T-helper 17 cell (primary cell): ENCODE measurements at regions not wholly inside any gene's neighbourhood (a gene's known extent, or its start where the extent isn't known, plus 50 kb on each side); places are given as distances from the start of the nearest gene placed in this dataset.
"Not testable (repeated sequence)": the region's sequence is repeated elsewhere in the genome, so short reads cannot be mapped to it uniquely, and the experiment has no call there.

Experiments used
- ATAC-seq: fragments of 150-1000 bp; cut with Tn5 transposase; 2 replicates; pipeline ENCODE4 v1.10.0; 2021; ENCODE audit warnings: mild to moderate bottlenecking, moderate library complexity
- DNase-seq, 3 donors: peaks; one replicate each; pipeline versions ENCODE4 v3.0.0 to v3.0.0-alpha.2; 2020 to 2021
- H3K9me3 ChIP-seq: one replicate; pipeline ENCODE4 v1.7.0; 2013; ENCODE audit warnings: low read length, mild to moderate bottlenecking; ENCODE audit not compliant: control insufficient read depth, poor library complexity, severe bottlenecking
- H3K27ac Mint-ChIP-seq: one replicate; pipeline ENCODE4 v1.8.0; 2022; ENCODE audit warnings: mild to moderate bottlenecking, moderate library complexity, mixed read lengths
- H3K27me3 Mint-ChIP-seq: one replicate; pipeline ENCODE4 v1.8.0; 2022; ENCODE audit warnings: mixed read lengths
- H3K36me3 Mint-ChIP-seq: one replicate; pipeline ENCODE4 v1.8.0; 2022; ENCODE audit warnings: low read depth, mixed read lengths
- H3K4me1 Mint-ChIP-seq: one replicate; pipeline ENCODE4 v1.8.0; 2022; ENCODE audit warnings: mild to moderate bottlenecking, mixed read lengths
- H3K4me3 Mint-ChIP-seq: one replicate; pipeline ENCODE4 v1.8.0; 2022; ENCODE audit warnings: mild to moderate bottlenecking, moderate library complexity, mixed read lengths

DNA sequence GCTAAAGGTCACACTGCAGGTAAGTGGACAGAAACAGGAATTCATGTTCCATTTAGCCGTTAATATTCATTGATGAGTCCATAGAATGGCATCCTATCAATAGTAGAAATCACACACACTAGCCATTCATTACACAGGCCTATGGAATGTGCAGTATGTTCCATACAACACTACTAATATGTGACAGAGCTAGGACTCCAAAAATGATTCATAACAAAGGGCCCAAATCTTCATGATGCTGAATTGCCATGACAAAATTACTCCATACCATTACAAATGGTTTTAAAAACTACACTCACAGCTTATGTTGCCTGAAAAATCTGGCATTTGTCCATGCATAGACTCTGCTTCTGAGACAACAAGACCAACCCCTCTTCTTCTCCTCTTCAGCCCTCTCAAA is 549.1 kb downstream of the XPNPEP1 start:
- ATAC-seq, result no peak
- Mint-ChIP-seq H3K4me3 (no peak overlapping the region), H3K4me1 (no peaks in the 10 kb centered on the region), H3K36me3 (no peaks in the 10 kb centered on the region), H3K27ac (no peak overlapping the region), H3K27me3 (no peaks in the 10 kb centered on the region)
- DNase-seq, result no peak
- H3K9me3 ChIP-seq, result no peaks in the 10 kb centered on the region

DNA sequence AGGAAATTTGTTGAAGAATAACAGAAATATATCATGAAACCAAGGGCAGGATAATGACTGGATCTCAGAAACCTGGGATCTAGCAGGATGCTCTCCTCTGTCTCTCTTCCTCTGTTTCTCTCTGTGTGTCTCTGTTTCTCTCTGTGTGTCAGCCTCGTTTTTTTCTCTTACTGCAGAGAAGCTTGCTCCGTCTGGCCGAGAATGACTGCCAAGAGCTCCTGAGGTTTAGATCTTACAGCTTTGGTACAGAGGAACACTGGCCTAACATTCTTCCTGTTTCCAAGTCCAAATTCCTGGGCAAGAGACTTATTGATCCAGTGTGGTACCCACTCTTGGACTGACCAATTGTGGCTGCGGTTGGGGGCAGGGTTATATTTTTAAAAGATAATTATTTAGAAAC is 564.0 kb downstream of the XPNPEP1 start:
- no peaks in the 10 kb centered on the region for H3K36me3 Mint-ChIP-seq
- DNase-seq (no peak), ATAC-seq (no peak)
- H3K9me3 ChIP-seq, result no peaks in the 10 kb centered on the region
- H3K27me3 Mint-ChIP-seq, result no peaks in the 10 kb centered on the region
- no peaks in the 10 kb centered on the region for H3K4me1 Mint-ChIP-seq
- H3K4me3 Mint-ChIP-seq, result no peak overlapping the region
- H3K27ac Mint-ChIP-seq, result no peak overlapping the region

DNA sequence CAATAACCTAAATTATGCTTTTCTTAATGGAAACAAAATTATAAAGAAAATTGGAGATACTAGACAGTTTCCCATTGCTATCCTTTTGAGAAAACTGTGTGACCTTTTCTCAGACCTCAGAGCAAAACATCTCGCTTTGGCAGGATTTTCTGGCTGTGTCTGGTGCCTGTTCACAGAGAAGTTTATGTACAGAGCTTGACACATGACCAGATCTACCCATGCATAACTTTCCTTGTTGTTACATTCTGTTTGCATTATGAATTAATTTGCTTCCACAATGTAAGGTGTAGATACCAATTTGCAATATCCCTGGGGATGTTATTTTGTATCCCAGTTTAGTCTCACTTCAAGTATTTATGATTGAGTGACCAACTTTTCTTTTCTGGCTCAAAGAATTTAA is 565.0 kb downstream of the XPNPEP1 start:
- ATAC-seq (no peak), DNase-seq (no peak)
- no peak overlapping the region for H3K27ac Mint-ChIP-seq
- no peaks in the 10 kb centered on the region for H3K27me3 Mint-ChIP-seq
- H3K4me3 Mint-ChIP-seq, result no peak overlapping the region
- H3K9me3 ChIP-seq, result no peaks in the 10 kb centered on the region
- H3K36me3 Mint-ChIP-seq, result no peaks in the 10 kb centered on the region
- no peaks in the 10 kb centered on the region for H3K4me1 Mint-ChIP-seq

DNA sequence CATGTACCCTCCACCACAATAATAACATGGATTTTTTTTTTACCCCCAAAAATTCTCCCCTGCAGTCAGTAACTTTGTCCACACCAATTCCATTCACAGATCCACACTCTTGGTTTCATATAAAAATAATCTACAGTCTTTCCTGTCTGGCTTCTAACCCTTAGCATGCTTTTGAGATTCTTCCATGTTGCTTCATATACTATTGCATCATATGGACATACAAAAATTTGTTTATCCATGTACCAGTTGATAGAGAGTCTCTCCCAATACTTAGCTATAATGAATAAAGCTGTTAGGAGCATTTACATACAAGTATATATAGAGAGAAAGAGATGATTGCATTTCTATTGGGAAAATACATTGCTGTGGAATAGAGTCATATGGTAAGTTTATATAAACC is 575.0 kb downstream of the XPNPEP1 start:
- H3K27me3 Mint-ChIP-seq, result no peaks in the 10 kb centered on the region
- no peak overlapping the region for H3K4me3 Mint-ChIP-seq
- no peak overlapping the region for H3K27ac Mint-ChIP-seq
- no peak for ATAC-seq
- DNase-seq, result no peak
- no peaks in the 10 kb centered on the region for H3K36me3 Mint-ChIP-seq
- no peaks in the 10 kb centered on the region for H3K4me1 Mint-ChIP-seq
- H3K9me3 ChIP-seq, result no peaks in the 10 kb centered on the region

DNA sequence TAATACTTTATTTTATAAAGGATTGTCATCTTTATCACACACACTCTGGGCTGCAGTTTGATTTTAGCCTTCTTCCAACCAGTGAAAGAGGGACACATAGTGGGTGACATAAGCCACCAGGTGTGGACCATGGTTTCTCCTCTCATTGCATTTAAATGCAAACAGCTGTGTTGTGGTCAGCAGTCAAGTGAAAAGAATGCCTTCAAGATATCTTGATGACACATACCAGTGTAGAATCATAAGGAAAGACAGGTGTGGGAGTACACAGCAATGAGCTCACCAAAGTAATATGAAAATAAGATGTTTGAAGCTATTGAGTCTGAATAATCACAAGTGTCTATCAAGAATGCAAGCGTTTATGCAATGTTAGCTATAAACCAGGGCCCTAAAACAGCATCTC is 580.0 kb downstream of the XPNPEP1 start:
- no peak overlapping the region for H3K4me3 Mint-ChIP-seq
- no peaks in the 10 kb centered on the region for H3K4me1 Mint-ChIP-seq
- H3K27me3 Mint-ChIP-seq, result no peaks in the 10 kb centered on the region
- no peak overlapping the region for H3K27ac Mint-ChIP-seq
- no peak for DNase-seq
- no peaks in the 10 kb centered on the region for H3K36me3 Mint-ChIP-seq
- no peaks in the 10 kb centered on the region for H3K9me3 ChIP-seq
- ATAC-seq, result no peak

DNA sequence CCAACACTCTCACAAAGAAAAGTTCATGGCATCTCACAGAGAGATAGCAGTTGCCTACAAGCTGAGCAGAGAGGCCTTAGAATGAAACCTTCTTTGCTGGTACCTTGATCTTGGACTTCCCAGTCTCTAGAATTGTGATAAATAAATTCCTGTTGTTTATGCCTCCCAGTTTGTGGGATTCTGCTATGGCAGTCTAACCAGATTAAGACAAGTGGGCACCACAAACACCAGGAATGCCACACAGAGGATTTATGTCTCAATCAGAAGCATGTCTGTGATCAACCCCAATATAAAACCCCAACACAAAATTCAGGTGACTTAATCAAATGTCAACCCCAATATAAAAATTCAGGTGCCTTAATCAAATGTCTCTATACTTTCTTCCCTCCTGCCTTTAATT is 581.3 kb downstream of the XPNPEP1 start:
- ATAC-seq, result no peak
- no peaks in the 10 kb centered on the region for H3K27me3 Mint-ChIP-seq
- H3K9me3 ChIP-seq, result no peaks in the 10 kb centered on the region
- no peak overlapping the region for H3K4me3 Mint-ChIP-seq
- no peak overlapping the region for H3K27ac Mint-ChIP-seq
- H3K4me1 Mint-ChIP-seq, result no peaks in the 10 kb centered on the region
- DNase-seq, result no peak
- no peaks in the 10 kb centered on the region for H3K36me3 Mint-ChIP-seq

DNA sequence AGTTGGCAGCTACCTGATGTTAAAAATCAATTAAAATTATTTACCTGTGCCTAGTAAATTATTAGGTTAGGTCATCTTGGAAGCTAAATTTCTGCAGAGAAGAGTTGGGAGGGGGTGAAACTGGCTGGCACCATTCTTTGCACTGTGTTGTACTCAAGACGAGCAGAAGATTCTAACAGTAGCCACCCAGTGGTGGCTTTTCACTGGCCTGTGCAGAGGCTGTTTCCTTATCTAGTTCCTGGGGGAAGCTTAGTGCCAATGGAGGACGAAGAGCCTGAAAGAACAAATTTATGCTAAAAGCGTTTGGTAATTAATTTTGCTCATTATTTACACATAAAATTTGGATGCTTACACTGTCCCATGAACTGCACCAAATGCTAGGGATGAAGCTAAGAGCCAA is 595.3 kb downstream of the XPNPEP1 start:
- Mint-ChIP-seq H3K4me1 (no peaks in the 10 kb centered on the region), H3K36me3 (no peaks in the 10 kb centered on the region), H3K27me3 (no peaks in the 10 kb centered on the region), H3K4me3 (no peak overlapping the region), H3K27ac (no peak overlapping the region)
- ATAC-seq, result no peak
- no peaks in the 10 kb centered on the region for H3K9me3 ChIP-seq
- DNase-seq, result no peak

DNA sequence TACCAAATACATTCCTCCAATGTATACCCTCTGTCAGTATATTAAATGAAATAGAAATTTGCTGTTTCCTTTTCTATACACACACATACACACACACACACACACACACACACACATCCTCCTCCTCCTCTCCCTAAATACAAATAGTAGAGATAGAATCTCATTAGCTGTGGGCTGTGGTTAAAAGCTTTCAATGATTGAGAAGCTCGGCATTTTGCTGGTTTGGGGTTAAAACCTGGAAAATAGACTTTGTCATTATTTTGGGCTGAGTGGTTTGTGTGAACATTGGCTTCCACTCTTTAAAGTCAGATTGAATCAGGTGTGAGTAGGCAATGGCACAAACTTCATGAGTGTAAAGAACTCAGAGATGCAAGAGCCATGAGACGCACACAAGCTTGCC is 596.0 kb downstream of the XPNPEP1 start:
- H3K4me1 Mint-ChIP-seq, result no peaks in the 10 kb centered on the region
- no peak for DNase-seq
- no peaks in the 10 kb centered on the region for H3K9me3 ChIP-seq
- H3K27ac Mint-ChIP-seq, result no peak overlapping the region
- no peaks in the 10 kb centered on the region for H3K27me3 Mint-ChIP-seq
- H3K4me3 Mint-ChIP-seq, result no peak overlapping the region
- ATAC-seq, result no peak
- no peaks in the 10 kb centered on the region for H3K36me3 Mint-ChIP-seq

DNA sequence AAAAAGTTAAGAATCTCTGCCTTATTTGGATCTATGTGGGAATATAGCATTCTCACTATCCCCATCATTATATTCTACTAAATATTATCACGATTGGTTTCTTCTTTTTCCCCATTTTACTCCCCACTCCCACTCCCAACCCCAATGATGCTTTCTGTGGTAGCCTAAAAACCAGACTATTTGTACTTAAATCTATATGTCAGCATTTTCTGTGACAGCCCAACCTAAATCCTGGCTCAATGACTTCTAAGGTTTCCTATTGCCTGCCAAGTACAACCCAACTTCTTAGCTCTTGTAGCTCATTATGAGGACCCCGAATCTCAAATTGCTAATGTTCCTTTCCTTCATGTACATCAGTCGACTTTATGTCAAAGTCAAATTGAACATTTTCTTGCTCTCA is 598.6 kb downstream of the XPNPEP1 start:
- no peaks in the 10 kb centered on the region for H3K36me3 Mint-ChIP-seq
- H3K4me1 Mint-ChIP-seq, result no peaks in the 10 kb centered on the region
- H3K27ac Mint-ChIP-seq, result no peak overlapping the region
- no peak overlapping the region for H3K4me3 Mint-ChIP-seq
- ATAC-seq (no peak), DNase-seq (no peak)
- H3K27me3 Mint-ChIP-seq, result no peaks in the 10 kb centered on the region
- no peaks in the 10 kb centered on the region for H3K9me3 ChIP-seq

DNA sequence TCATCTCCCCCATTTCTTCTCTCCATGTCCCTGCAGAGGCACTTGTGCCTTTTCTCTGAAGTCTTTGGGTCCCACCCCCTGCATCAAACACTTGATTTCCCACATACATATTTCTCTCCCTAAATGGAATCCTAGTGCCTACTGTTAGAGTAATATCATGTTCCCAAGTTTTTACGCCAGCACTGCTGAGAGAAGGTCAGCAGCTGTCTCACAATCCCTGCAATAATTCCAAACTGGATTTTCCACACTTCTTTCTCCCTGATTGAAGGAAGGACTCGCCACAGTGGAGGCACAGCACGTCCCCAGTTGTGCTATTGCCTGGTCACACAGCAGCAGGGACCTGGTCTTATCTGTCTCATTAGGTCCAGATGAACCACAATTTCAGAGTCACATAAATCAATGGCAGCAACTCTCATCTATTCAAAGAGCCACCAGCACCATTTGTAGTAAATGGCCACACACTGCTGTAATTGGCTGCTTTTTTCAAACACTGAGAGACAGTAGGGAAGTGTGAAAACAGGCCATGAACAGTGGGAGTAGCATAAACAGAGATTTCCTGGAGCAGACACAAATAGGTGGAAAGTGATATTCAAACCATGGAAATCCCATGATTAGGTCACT is 605.5 kb downstream of the XPNPEP1 start:
- no peak for DNase-seq
- H3K36me3 Mint-ChIP-seq, result no peaks in the 10 kb centered on the region
- H3K9me3 ChIP-seq, result no peaks in the 10 kb centered on the region
- no peak overlapping the region for H3K4me3 Mint-ChIP-seq
- ATAC-seq, result no peak
- no peaks in the 10 kb centered on the region for H3K27me3 Mint-ChIP-seq
- H3K4me1 Mint-ChIP-seq, result no peaks in the 10 kb centered on the region
- no peak overlapping the region for H3K27ac Mint-ChIP-seq

DNA sequence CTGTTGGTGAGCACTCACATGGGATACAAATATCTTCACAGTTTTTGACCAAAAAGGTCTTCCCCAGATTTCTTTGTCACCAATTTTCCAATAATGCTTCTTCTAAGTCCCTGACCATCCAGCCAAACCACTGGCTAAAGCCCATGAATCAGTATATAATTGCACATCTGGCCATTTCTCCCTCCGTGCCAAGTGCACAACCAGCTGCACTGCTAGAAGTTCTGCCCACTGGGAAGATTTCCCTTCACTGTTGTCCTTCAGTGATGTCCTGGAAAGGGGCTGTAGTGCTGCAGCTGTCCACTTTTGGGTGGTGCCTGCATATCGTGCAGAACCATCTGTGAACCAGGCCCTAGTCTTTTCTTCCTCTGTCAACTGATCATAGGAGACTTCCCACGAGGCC is 609.3 kb downstream of the XPNPEP1 start:
- ATAC-seq, H3K27me3 Mint-ChIP-seq, H3K4me1 Mint-ChIP-seq, H3K36me3 Mint-ChIP-seq, H3K4me3 Mint-ChIP-seq, H3K9me3 ChIP-seq, H3K27ac Mint-ChIP-seq, DNase-seq: not testable (repeated sequence)

DNA sequence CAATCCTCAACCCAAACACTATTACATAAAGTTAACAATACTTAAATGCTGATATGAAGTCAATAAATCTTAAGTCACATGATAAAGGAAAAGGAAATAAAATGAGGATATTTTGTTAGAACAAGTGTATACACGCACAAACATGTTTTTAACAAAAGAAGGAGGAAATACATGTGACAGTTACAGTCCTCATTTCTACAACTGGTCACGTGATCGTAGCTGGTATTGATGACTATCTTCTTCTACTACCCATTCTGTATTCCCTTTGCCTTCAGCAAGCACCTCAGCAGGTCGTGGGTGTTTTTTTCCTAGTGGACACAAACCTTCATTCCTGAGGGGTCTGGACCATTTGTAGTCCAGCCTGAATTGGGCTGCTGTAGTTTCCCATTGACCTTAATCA is 610.8 kb downstream of the XPNPEP1 start:
- H3K9me3 ChIP-seq, H3K36me3 Mint-ChIP-seq, H3K4me3 Mint-ChIP-seq, H3K27ac Mint-ChIP-seq, DNase-seq, ATAC-seq, H3K27me3 Mint-ChIP-seq, H3K4me1 Mint-ChIP-seq: not testable (repeated sequence)

DNA sequence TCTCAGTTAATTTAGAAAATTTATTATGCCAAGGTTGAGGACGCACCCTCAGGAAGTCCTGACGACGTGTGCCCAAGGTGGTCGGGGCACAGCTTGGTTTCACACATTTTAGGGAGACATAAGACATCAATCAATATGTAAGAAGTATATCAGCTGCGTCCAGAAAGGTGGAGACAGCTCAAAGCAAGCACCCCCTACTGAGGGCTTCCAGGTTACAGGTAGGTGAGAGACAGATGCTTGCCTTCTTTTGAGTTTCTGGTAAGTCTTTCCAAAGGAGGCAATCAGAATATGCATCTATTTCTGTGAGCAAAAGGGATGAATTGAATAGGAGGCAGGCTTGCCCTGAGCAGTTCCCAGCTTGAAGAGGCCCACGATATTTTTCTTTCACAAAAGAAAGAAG is 614.3 kb downstream of the XPNPEP1 start:
- H3K4me3 Mint-ChIP-seq, result no peak overlapping the region
- H3K4me1 Mint-ChIP-seq, result no peaks in the 10 kb centered on the region
- no peak for DNase-seq
- no peaks in the 10 kb centered on the region for H3K36me3 Mint-ChIP-seq
- no peak overlapping the region for H3K27ac Mint-ChIP-seq
- no peaks in the 10 kb centered on the region for H3K27me3 Mint-ChIP-seq
- H3K9me3 ChIP-seq, result no peaks in the 10 kb centered on the region
- ATAC-seq, result no peak

DNA sequence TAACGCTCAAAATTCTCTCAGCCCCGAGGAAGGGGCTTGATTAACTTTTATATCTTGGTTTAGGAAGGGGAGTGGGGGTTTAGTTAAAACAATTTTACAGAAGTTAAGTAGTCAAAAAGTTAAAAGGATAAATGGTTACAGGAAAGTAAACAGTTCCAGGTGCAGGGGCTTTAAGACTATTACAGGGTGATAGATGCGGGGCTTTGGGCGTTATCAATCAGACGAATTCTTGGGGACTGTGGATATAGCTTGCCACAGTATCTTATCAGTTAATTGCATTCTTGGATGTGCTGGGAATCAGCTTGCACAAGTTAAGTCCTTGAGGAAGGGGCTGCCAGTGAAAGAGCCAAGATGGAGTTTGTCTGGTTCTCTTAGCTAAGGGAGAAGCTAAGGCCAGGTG is 616.2 kb downstream of the XPNPEP1 start:
- not testable (repeated sequence) for H3K36me3 Mint-ChIP-seq, H3K27me3 Mint-ChIP-seq, H3K27ac Mint-ChIP-seq, H3K4me1 Mint-ChIP-seq, ATAC-seq, H3K9me3 ChIP-seq, H3K4me3 Mint-ChIP-seq, DNase-seq

DNA sequence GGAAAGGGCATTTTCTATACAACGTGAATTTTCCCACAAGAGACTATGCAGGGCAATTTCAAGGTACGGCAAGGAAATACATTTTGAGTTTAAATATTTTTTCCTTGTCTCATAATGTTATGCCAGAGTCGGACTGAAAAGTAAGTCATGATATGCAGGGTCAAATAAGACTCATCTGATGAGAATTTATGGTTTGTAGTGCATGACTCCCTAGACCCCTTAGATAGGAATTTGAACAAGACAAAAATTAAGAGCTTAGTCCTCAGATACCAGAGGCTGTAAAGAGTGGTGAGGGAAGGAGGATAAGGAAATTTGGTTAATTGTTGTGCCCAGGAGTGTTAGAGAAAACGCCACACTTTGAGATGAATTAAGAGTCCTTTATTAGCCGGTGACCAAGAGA is 616.6 kb downstream of the XPNPEP1 start:
- DNase-seq (no peak), ATAC-seq (no peak)
- no peaks in the 10 kb centered on the region for H3K9me3 ChIP-seq
- Mint-ChIP-seq H3K27me3 (no peaks in the 10 kb centered on the region), H3K27ac (no peak overlapping the region), H3K4me1 (no peaks in the 10 kb centered on the region), H3K36me3 (no peaks in the 10 kb centered on the region), H3K4me3 (no peak overlapping the region)
